H1 (cell line): ENCODE measurements at regions not wholly inside any gene's neighbourhood (a gene's known extent, or its start where the extent isn't known, plus 50 kb on each side); places are given as distances from the start of the nearest gene placed in this dataset.

Experiments
- CTCF ChIA-PET: fragments of 300-600 bp; sonication (Branson Sonifier 250); formaldehyde crosslinking; loops from one replicate; lab custom pipeline; 2021; ENCODE audit not compliant: partially characterized antibody; lab: Charles Lee
- POLR2A ChIA-PET: fragments of 300-600 bp; sonication (Branson Sonifier 250); formaldehyde crosslinking; loops from one replicate; lab custom pipeline; 2021; ENCODE audit warnings: inconsistent platforms; ENCODE audit not compliant: partially characterized antibody; lab: Charles Lee
- DNase-seq, 2 experiments: peaks; one replicate each; pipeline versions ENCODE4 v3.0.0 to v3.0.0-alpha.2; 2010 to 2022; ENCODE audit warnings: low spot score in 2 of 2, low read depth in 1 of 2, mixed read lengths in 1 of 2
- FAIRE-seq: peaks from 2 replicates; lab custom pipeline; 2011; peaks lifted over from hg19 to GRCh38; lab: Jason Lieb, UNC
- H2AFZ ChIP-seq: 2 replicates; pipeline ENCODE4 v1.8.1; 2012; ENCODE audit warnings: low read length, inconsistent platforms
- H2AK5ac ChIP-seq: 2 replicates; pipeline ENCODE4 v1.6.1; 2013; ENCODE audit warnings: low read depth, low read length
- H2BK120ac ChIP-seq: replicated peaks from 2 replicates; pipeline ENCODE3; 2013; ENCODE audit warnings: low read depth, low read length, inconsistent platforms
- H2BK12ac ChIP-seq: 2 replicates; pipeline ENCODE4 v1.6.1; 2013; ENCODE audit warnings: low read depth, low read length
- H2BK15ac ChIP-seq: 2 replicates; pipeline ENCODE4 v1.6.1; 2013; ENCODE audit warnings: low read length
- H2BK20ac ChIP-seq: 2 replicates; pipeline ENCODE4 v1.6.1; 2013; ENCODE audit warnings: low read length
- H2BK5ac ChIP-seq: 2 replicates; pipeline ENCODE4 v1.6.1; 2013; ENCODE audit warnings: low read depth, low read length
- H3K14ac ChIP-seq: 2 replicates; pipeline ENCODE4 v1.6.1; 2013; ENCODE audit warnings: inconsistent platforms; ENCODE audit not compliant: insufficient read length
- H3K18ac ChIP-seq: 2 replicates; pipeline ENCODE4 v1.6.1; 2013; ENCODE audit warnings: low read length; ENCODE audit errors: extremely low read depth
- H3K23ac ChIP-seq: 2 replicates; pipeline ENCODE4 v1.6.1; 2013; ENCODE audit warnings: inconsistent platforms; ENCODE audit not compliant: insufficient read length
- H3K23me2 ChIP-seq: 2 replicates; pipeline ENCODE4 v1.6.1; 2013; ENCODE audit warnings: low read depth, low read length
- H3K27ac ChIP-seq: 2 replicates; pipeline ENCODE4 v1.6.1; 2011; ENCODE audit warnings: low read depth, low read length, inconsistent platforms
- H3K27me3 ChIP-seq, 4 experiments: replicated peaks in 1 of 4; 1 replicate in 1 of 4; 2 replicates in 3 of 4; pipeline versions ENCODE4 v1.6.1 to v1.8.1; 2011 to 2013; ENCODE audit warnings: low read length in 3 of 4, mild to moderate bottlenecking in 3 of 4, inconsistent platforms in 2 of 4, mixed read lengths in 2 of 4, moderate library complexity in 1 of 4; ENCODE audit not compliant: control insufficient read depth in 3 of 4, insufficient read depth in 3 of 4; ENCODE audit errors: extremely low read depth in 1 of 4
- H3K36me3 ChIP-seq, 4 experiments: 2 replicates each; pipeline versions ENCODE4 v1.6.1 to v1.8.1; 2011 to 2013; ENCODE audit warnings: mild to moderate bottlenecking in 4 of 4, low read length in 3 of 4, moderate library complexity in 2 of 4, control low read depth in 1 of 4, inconsistent platforms in 1 of 4; ENCODE audit not compliant: insufficient read depth in 4 of 4, control insufficient read depth in 2 of 4
- H3K4ac ChIP-seq: replicated peaks from 2 replicates; pipeline ENCODE3; 2013; ENCODE audit warnings: low read length, low read depth, mixed read lengths, inconsistent platforms; ENCODE audit not compliant: insufficient read length
- H3K4me1 ChIP-seq, 4 experiments: replicated peaks in 1 of 4; 1 replicate in 1 of 4; 2 replicates in 3 of 4; pipeline versions ENCODE4 v1.6.1 to v1.8.1; 2011 to 2013; ENCODE audit warnings: low read length in 3 of 4, inconsistent platforms in 2 of 4, mixed read lengths in 1 of 4; ENCODE audit not compliant: insufficient read depth in 4 of 4, control insufficient read depth in 3 of 4
- H3K4me2 ChIP-seq, 2 experiments: 2 replicates each; pipeline versions ENCODE4 v1.6.1 to v1.8.1; 2011 to 2013; ENCODE audit warnings: low read depth in 2 of 2, low read length in 2 of 2, control low read depth in 1 of 2, inconsistent platforms in 1 of 2, mild to moderate bottlenecking in 1 of 2; ENCODE audit not compliant: insufficient read depth in 1 of 2
- H3K4me3 ChIP-seq, 4 experiments: fragments of 200-600, 300-600 bp in 1 of 4; sonication (generic), shearing (Covaris generic), sonication (Bioruptor Twin) in 1 of 4; 2 replicates each; pipeline versions ENCODE4 v1.5.1 to v1.8.1; 2011 to 2016; ENCODE audit warnings: low read length in 4 of 4, low read depth in 3 of 4, control low read depth in 2 of 4, inconsistent platforms in 2 of 4, mild to moderate bottlenecking in 2 of 4, mixed read lengths in 1 of 4, moderate library complexity in 1 of 4; ENCODE audit not compliant: insufficient read depth in 2 of 4; ENCODE audit errors: extremely low read depth in 1 of 4
- H3K56ac ChIP-seq: replicated peaks from 2 replicates; pipeline ENCODE3; 2013; ENCODE audit warnings: low read depth, mild to moderate bottlenecking, mixed read lengths, low read length, inconsistent platforms; ENCODE audit not compliant: insufficient read length
- H3K79me1 ChIP-seq: 2 replicates; pipeline ENCODE4 v1.6.1; 2013; ENCODE audit warnings: low read depth, low read length, control low read depth
- H3K79me2 ChIP-seq, 2 experiments: 2 replicates each; pipeline versions ENCODE4 v1.6.1 to v1.8.1; 2012 to 2013; ENCODE audit warnings: low read length in 2 of 2, mild to moderate bottlenecking in 2 of 2, inconsistent platforms in 1 of 2; ENCODE audit not compliant: insufficient read depth in 2 of 2, control insufficient read depth in 1 of 2
- H3K9ac ChIP-seq, 4 experiments: replicated peaks in 1 of 4; 1 replicate in 1 of 4; 2 replicates in 3 of 4; pipeline versions ENCODE4 v1.6.1 to v1.8.1; 2011 to 2013; ENCODE audit warnings: low read depth in 3 of 4, low read length in 3 of 4, control low read depth in 2 of 4, mild to moderate bottlenecking in 2 of 4, moderate library complexity in 2 of 4, inconsistent platforms in 1 of 4; ENCODE audit errors: extremely low read depth in 1 of 4
- H3K9me3 ChIP-seq, 2 experiments: 2 replicates each; pipeline versions ENCODE4 v1.6.1 to v1.8.1; 2012 to 2013; ENCODE audit warnings: mild to moderate bottlenecking in 2 of 2, moderate library complexity in 2 of 2, control low read depth in 1 of 2, inconsistent platforms in 1 of 2, low read depth in 1 of 2, low read length in 1 of 2, mixed read lengths in 1 of 2; ENCODE audit not compliant: insufficient read depth in 2 of 2
- H4K20me1 ChIP-seq, 2 experiments: replicated peaks in 1 of 2; 2 replicates each; pipeline versions ENCODE3 to v1.8.1; 2011 to 2013; ENCODE audit warnings: inconsistent platforms in 2 of 2, low read length in 2 of 2, mild to moderate bottlenecking in 1 of 2; ENCODE audit not compliant: insufficient read depth in 2 of 2, control insufficient read depth in 1 of 2
- H4K5ac ChIP-seq: 2 replicates; pipeline ENCODE4 v1.6.1; 2013; ENCODE audit warnings: low read length, low read depth, mixed read lengths, inconsistent platforms; ENCODE audit not compliant: insufficient read length
- H4K8ac ChIP-seq: 2 replicates; pipeline ENCODE4 v1.8.0; 2013; ENCODE audit warnings: mild to moderate bottlenecking, moderate library complexity, low read length, inconsistent platforms; ENCODE audit not compliant: insufficient read depth; ENCODE audit errors: extremely low read depth
- H4K91ac ChIP-seq: replicated peaks from 2 replicates; pipeline ENCODE3; 2013; ENCODE audit warnings: low read length, mixed read lengths, inconsistent platforms; ENCODE audit not compliant: insufficient read length
- GABPA ChIP-seq: IDR thresholded peaks from 2 replicates; pipeline ENCODE4 v1.6.1; 2011; ENCODE audit warnings: mild to moderate bottlenecking, low read length, moderate library complexity, borderline replicate concordance; ENCODE audit not compliant: insufficient read depth
- GTF2F1 ChIP-seq: IDR thresholded peaks from 2 replicates; pipeline ENCODE4 v1.6.1; 2012; ENCODE audit warnings: low read depth, low read length, improper control_type of control experiment, borderline replicate concordance
- HDAC6 ChIP-seq: IDR thresholded peaks from one replicate; pipeline ENCODE4 v1.7.1; 2012; ENCODE audit warnings: low read depth, mild to moderate bottlenecking, inconsistent platforms, low read length, moderate library complexity
- NRF1 ChIP-seq: IDR thresholded peaks from 2 replicates; pipeline ENCODE4 v1.6.1; 2011; ENCODE audit warnings: mild to moderate bottlenecking, low read depth, low read length, improper control_type of control experiment
- PHF8 ChIP-seq: fragments of 200-600 bp; sonication (generic); conservative IDR thresholded peaks from 2 replicates; pipeline ENCODE4 v1.7.1; 2012; ENCODE audit warnings: low read depth, mild to moderate bottlenecking, inconsistent platforms, low read length, moderate library complexity
- POLR2A ChIP-seq, 2 experiments: IDR thresholded peaks; 1 replicate in 1 of 2; 2 replicates in 1 of 2; pipeline ENCODE4 v1.6.1; 2011; ENCODE audit warnings: low read depth in 2 of 2, low read length in 2 of 2, mild to moderate bottlenecking in 2 of 2; ENCODE audit errors: control extremely low read depth in 1 of 2
- SIN3A ChIP-seq, 2 experiments: IDR thresholded peaks in 1 of 2; conservative IDR thresholded peaks in 1 of 2; 2 replicates each; pipeline ENCODE4 v1.6.1; 2011 to 2012; ENCODE audit warnings: low read length in 2 of 2, improper control_type of control experiment in 1 of 2, low read depth in 1 of 2, mild to moderate bottlenecking in 1 of 2
- WGBS, 2 experiments: shearing (Covaris generic) in 1 of 2; methylation state at CpG; one replicate each; pipeline versions ENCODE4 v1.1.6 to v1.1.7; 2013 to 2015; ENCODE audit warnings: low lambda C conversion rate in 2 of 2, mixed read lengths in 2 of 2, inconsistent platforms in 1 of 2, low coverage in 1 of 2, missing lambda C conversion rate in 1 of 2; ENCODE audit not compliant: insufficient replicate concordance in 2 of 2, insufficient coverage in 1 of 2, insufficient read length in 1 of 2; ENCODE audit errors: extremely low coverage in 1 of 2, missing lambda C conversion rate in 1 of 2; 5-methylcytosine and 5-hydroxymethylcytosine counted together
- TF ChIP-seq, protein P1 (sequence below): IDR thresholded peaks from 2 replicates; pipeline ENCODE4 v1.6.1; 2012; ENCODE audit warnings: inconsistent platforms

DNA sequence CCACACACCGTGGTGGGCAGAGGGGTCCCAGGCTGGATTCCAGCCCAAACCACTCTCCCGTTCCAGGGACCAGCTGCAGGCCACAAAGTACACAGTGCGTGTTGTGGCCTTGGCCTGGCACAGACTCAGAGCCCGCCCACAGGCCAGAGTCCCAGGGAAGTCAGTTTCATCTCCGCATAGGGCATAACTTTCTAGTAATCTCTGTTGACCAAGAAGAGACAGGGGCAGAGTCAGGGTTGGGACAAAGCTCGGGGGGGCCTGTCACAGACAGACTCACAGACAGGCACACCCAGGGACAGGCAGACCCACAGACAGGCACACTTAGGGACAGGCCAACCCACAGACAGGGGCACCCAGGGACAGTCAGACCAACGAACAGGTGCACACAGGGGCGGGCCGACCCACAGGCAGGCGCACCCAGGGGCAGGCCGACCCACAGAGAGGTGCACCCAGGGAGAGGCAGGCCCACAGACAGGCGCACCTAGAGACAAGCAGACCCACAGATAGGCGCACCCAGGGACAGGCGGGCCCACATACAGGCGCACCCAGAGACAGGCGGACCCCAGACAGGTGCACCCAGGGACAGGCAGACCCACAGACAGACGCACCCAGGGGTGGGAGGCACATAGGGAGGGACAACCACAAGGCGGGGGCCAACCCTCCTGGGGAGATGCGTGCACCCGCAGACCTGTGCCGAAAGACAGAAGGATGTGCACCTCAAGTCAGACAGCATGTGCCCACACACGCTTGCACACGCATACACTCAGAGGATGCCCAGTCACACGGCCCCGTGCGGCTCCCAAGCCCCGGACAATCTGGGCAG lies 323.3 kb upstream of the RTL1 start:
- H3K23me2 ChIP-seq: no peaks in the 10 kb centered on the region
- no peak overlapping the region for H2BK120ac ChIP-seq
- H3K27me3 ChIP-seq: peaks cover 0 to 4% (median under 1%) of the 10 kb centered on the region in 4 experiments; a peak in 4 of 7 replicates
- H4K20me1 ChIP-seq: no peaks in the 10 kb centered on the region
- DNase-seq: peak in 1 of 2 experiments; percentile 36
- peak overlapping the region; percentile 17; the same call in 1 of the 2 replicates for H2BK12ac ChIP-seq
- no peaks in the 10 kb centered on the region for H3K79me1 ChIP-seq
- no peak overlapping the region for H2AFZ ChIP-seq
- H3K27ac ChIP-seq: no peak overlapping the region
- H3K9me3 ChIP-seq: no peaks in the 10 kb centered on the region
- H4K8ac ChIP-seq: no peak overlapping the region; the same call in 1 of the 2 replicates
- H4K91ac ChIP-seq: no peak overlapping the region
- no peak overlapping the region for H3K18ac ChIP-seq
- no peak overlapping the region for H3K4me3 ChIP-seq
- ChIA-PET CTCF (interaction anchor here (0.9 to 3.0 kb wide), 6 partner anchors 8 to 409 kb away, joined by 3 to 24 read pairs (median 4); no protein-coding TSS in a partner anchor), POLR2A (interaction anchor here (1.6 kb wide), 1 partner anchor 26 kb away, joined by 3 read pairs; no protein-coding TSS in a partner anchor)
- H3K4me2 ChIP-seq: no peak overlapping the region
- H3K4ac ChIP-seq: no peak overlapping the region
- no peaks in the 10 kb centered on the region for H3K79me2 ChIP-seq
- FAIRE-seq: no peak
- no peak overlapping the region for H4K5ac ChIP-seq
- H2BK15ac ChIP-seq: no peak overlapping the region
- H3K56ac ChIP-seq: no peak overlapping the region
- H3K36me3 ChIP-seq: no peaks in the 10 kb centered on the region
- no peak overlapping the region for H3K14ac ChIP-seq
- no peak overlapping the region for H3K9ac ChIP-seq
- no peak for TF ChIP-seq PHF8
- TF ChIP-seq SIN3A (conservative IDR thresholded peaks at IDR 0.05 in 1 of 2, IDR thresholded peaks at IDR 0.05 in 1 of 2; ENCODE audit: low read depth in 1 of 2, low read length in 2 of 2): no peak
- TF ChIP-seq POLR2A (IDR thresholded peaks at IDR 0.05; ENCODE audit: control extremely low read depth in 1 of 2, low read depth in 2 of 2, low read length in 2 of 2): no peak
- no peak for TF ChIP-seq NRF1
- no peak for TF ChIP-seq GTF2F1
- TF ChIP-seq, protein P1, sequence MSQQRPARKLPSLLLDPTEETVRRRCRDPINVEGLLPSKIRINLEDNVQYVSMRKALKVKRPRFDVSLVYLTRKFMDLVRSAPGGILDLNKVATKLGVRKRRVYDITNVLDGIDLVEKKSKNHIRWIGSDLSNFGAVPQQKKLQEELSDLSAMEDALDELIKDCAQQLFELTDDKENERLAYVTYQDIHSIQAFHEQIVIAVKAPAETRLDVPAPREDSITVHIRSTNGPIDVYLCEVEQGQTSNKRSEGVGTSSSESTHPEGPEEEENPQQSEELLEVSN: no peak
- TF ChIP-seq HDAC6: no peak
- TF ChIP-seq GABPA: no peak
- WGBS, 2 experiments: 95% methylated on average over 27 of the region's 27 CpGs; no CpG with 5 or more reads in 1 of the 2 experiments
- no peak overlapping the region for H2BK5ac ChIP-seq
- H3K4me1 ChIP-seq: peaks cover 5 to 29% (median 15%) of the 10 kb centered on the region in 4 experiments
- no peak overlapping the region for H2BK20ac ChIP-seq
- no peak overlapping the region for H3K23ac ChIP-seq
- H2AK5ac ChIP-seq: no peak overlapping the region
